Neural crest cell (in vitro differentiated cells): ENCODE measurements at regions not wholly inside any gene's neighbourhood (a gene's known extent, or its start where the extent isn't known, plus 50 kb on each side); places are given as distances from the start of the nearest gene placed in this dataset.

Experiments used
- DNase-seq: peaks from one replicate; pipeline ENCODE4 v3.0.0; 2021; ENCODE audit warnings: low read depth, mixed read lengths, low spot score
- H3K27ac Mint-ChIP-seq: one replicate; pipeline ENCODE4 v1.8.0; 2021; ENCODE audit warnings: mild to moderate bottlenecking, mixed read lengths; ENCODE audit not compliant: unreplicated experiment
- H3K27me3 Mint-ChIP-seq: 2 replicates; pipeline ENCODE4 v1.8.0; 2021; ENCODE audit warnings: low read depth, mild to moderate bottlenecking, mixed read lengths
- H3K36me3 Mint-ChIP-seq: 2 replicates; pipeline ENCODE4 v1.8.0; 2021; ENCODE audit warnings: low read depth, mild to moderate bottlenecking, mixed read lengths
- H3K4me1 Mint-ChIP-seq: 2 replicates; pipeline ENCODE4 v1.8.0; 2021; ENCODE audit warnings: mixed read lengths
- H3K4me3 Mint-ChIP-seq: one replicate; pipeline ENCODE4 v1.8.0; 2021; ENCODE audit warnings: mild to moderate bottlenecking, mixed read lengths
- H3K9me3 Mint-ChIP-seq: 2 replicates; pipeline ENCODE4 v1.8.0; 2021; ENCODE audit warnings: mixed read lengths
- CTCF ChIP-seq: fragments of 200-600 bp; sonication (generic); conservative IDR thresholded peaks from 2 replicates; pipeline ENCODE4 v1.5.0; 2021; ENCODE audit warnings: antibody characterized with exemption, mild to moderate bottlenecking

- TF ChIP-seq CTCF: no peak
- no peak for DNase-seq
- Mint-ChIP-seq H3K9me3 (no peaks in the 10 kb centered on the region), H3K36me3 (no peaks in the 10 kb centered on the region), H3K4me1 (peaks cover 27% of the 10 kb centered on the region), H3K4me3 (no peak overlapping the region), H3K27me3 (no peaks in the 10 kb centered on the region), H3K27ac (no peak overlapping the region)
These were observed 416.2 kb upstream of the CCDC196 start for GRCh38 chr14:66069830-66070541.

DNA sequence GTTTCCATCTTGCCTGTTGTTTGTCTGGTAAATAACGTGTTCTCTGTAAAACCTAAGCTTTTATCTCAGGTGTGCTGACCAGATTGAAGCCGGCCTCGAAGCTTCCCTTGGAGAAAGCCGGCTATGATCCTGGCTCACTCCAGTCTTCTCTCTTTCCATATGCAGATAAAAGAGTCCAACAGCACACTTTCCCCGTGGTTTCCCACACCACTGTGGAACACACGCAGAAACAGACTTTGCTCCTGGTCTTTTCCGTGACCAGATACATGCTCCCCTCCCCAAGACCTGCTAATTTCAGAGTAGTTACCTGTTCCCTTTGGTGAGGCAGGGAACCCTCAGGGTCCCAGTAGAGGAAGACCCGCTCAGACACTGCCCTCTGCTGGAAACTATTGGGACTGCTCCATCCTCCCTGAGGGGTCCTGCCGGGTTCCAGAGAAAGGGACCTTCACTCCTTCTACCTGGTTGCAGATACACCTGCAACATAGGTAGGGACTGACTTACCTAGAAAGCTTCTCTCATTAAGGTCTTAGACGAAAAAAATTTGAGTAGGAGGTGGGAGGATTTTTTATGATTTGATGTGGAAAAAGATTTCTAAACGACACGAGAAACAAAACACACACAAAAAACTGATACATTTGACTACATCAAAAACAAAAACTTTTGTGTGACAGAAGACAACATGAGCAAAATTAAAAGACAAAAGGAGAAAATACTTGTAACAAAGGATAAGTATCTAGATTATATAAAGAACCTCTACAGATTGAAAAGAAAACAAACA, 415.4 kb upstream of the CCDC196 start:
- Mint-ChIP-seq H3K36me3 (no peaks in the 10 kb centered on the region), H3K4me3 (no peak overlapping the region), H3K27me3 (no peaks in the 10 kb centered on the region), H3K9me3 (no peaks in the 10 kb centered on the region), H3K27ac (no peak overlapping the region), H3K4me1 (peaks cover 24% of the 10 kb centered on the region)
- DNase-seq: peak; percentile 84
- peak; percentile 87 for TF ChIP-seq CTCF

- Mint-ChIP-seq H3K4me1 (peaks cover 26% of the 10 kb centered on the region), H3K36me3 (no peaks in the 10 kb centered on the region), H3K4me3 (no peak overlapping the region), H3K27ac (no peak overlapping the region), H3K27me3 (no peaks in the 10 kb centered on the region), H3K9me3 (no peaks in the 10 kb centered on the region)
- no peak for DNase-seq
- TF ChIP-seq CTCF: no peak
These were observed 413.7 kb upstream of the CCDC196 start for GRCh38 chr14:66072190-66073084.

GRCh38 chr14:66074537-66074936, 411.6 kb upstream of the CCDC196 start:
- Mint-ChIP-seq H3K27me3 (no peaks in the 10 kb centered on the region), H3K36me3 (no peaks in the 10 kb centered on the region), H3K4me1 (peaks cover 23% of the 10 kb centered on the region), H3K4me3 (no peak overlapping the region), H3K9me3 (no peaks in the 10 kb centered on the region), H3K27ac (peak overlapping the region; percentile 47)
- no peak for TF ChIP-seq CTCF
- DNase-seq: no peak

- DNase-seq: no peak
- Mint-ChIP-seq H3K4me1 (peaks cover 15% of the 10 kb centered on the region), H3K27ac (peak overlapping the region; percentile 37), H3K36me3 (no peaks in the 10 kb centered on the region), H3K27me3 (no peaks in the 10 kb centered on the region), H3K4me3 (no peak overlapping the region), H3K9me3 (no peaks in the 10 kb centered on the region)
- no peak for TF ChIP-seq CTCF
These were observed 410.0 kb upstream of the CCDC196 start for GRCh38 chr14:66076176-66076575.
